ENCODE measurements at regions not wholly inside any gene's neighbourhood (a gene's known extent, or its start where the extent isn't known, plus 50 kb on each side); places are given as distances from the start of the nearest gene placed in this dataset.
A peak's percentile ranks its signal among the peaks of the same experiment; 100 is the strongest.

DNA sequence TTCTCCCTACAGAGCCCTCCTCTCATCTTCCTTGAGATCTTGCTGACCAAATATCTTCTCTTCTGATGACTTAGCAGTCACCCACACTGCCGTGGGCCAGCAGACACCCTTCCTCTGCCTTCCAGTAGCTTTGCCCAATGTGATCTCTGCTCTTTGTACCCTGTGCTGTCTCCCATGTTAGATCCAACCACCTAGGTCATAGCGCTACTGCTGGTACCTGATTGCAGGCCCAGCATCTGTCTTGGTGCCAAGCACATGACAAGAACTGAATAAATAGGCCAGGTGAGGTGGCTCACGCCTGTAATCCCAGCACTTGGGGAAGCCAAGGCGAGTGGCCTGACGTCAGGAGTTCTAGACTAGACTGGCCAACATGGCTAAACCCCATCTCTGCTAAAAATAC lies 149.7 kb downstream of the TM9SF2 start:
- no peak overlapping the region for H3K27ac ChIP-seq
- no peaks in the 10 kb centered on the region for H3K36me3 ChIP-seq (ENCODE audit: insufficient read depth, low read length)
- no peak for DNase-seq (ENCODE audit: low read depth, low spot score)
- no peaks in the 10 kb centered on the region for H3K9me3 ChIP-seq (ENCODE audit: low read depth, low read length)
- TF ChIP-seq EZH2 (IDR thresholded peaks at IDR 0.05) (no peak), FOXP2 (optimal IDR thresholded peaks at IDR 0.05; ENCODE audit: control extremely low read depth, extremely low read length, insufficient read depth) (no peak), POLR2AphosphoS5 (IDR thresholded peaks at IDR 0.05; ENCODE audit: borderline replicate concordance, low read depth, low read length) (no peak)
- no peak overlapping the region for H3K4me3 ChIP-seq
- H3K9ac ChIP-seq (ENCODE audit: insufficient read length), result no peak overlapping the region

DNA sequence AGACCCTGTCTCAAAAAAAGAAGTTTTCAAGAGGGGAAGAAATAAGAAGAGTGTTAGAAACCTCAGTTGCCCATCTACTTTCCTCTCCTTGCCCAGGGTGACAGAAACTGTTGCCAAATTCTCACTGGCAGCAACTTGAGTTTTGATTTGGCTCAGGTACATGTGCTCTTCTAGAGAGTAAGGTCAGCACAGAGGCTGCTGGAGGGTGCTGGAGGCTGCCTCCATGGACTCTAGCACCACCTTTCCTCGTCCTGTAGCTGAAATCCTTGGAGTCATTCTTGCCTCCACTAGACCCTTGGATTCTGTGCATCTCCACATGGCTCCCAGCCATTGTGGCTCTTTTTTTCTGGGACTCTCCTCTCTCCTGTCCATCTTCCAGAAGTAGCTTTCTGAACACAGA lies 149.1 kb downstream of the TM9SF2 start:
- Histone ChIP-seq H3K27ac (no peak overlapping the region), H3K9me3 (ENCODE audit: low read depth, low read length) (no peaks in the 10 kb centered on the region), H3K36me3 (ENCODE audit: insufficient read depth, low read length) (no peaks in the 10 kb centered on the region), H3K9ac (ENCODE audit: insufficient read length) (no peak overlapping the region), H3K4me3 (no peak overlapping the region)
- TF ChIP-seq FOXP2 (optimal IDR thresholded peaks at IDR 0.05; ENCODE audit: control extremely low read depth, extremely low read length, insufficient read depth) (no peak), POLR2AphosphoS5 (IDR thresholded peaks at IDR 0.05; ENCODE audit: borderline replicate concordance, low read depth, low read length) (no peak), EZH2 (IDR thresholded peaks at IDR 0.05) (no peak)
- no peak for DNase-seq (ENCODE audit: low read depth, low spot score)

DNA sequence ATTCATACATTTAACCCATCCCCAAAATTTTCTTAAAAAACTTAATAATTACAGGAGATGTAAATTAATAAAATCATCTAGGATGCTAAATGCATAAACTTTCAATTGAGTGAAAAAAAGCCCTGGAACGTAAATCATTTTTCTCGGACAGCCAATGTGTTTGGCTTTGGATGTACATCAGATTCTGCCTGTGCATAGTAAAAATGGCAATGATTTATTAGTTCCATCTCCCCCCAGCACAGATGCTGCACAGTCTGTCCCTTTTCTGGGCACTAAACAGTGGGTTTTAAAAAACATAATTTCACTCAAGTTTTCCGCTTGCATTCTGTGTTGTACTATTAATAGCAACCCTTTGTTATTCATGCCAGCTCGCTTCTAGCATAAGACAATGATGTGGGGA lies 147.7 kb downstream of the TM9SF2 start:
- Histone ChIP-seq H3K4me3 (no peak overlapping the region), H3K9me3 (ENCODE audit: low read depth, low read length) (no peaks in the 10 kb centered on the region), H3K36me3 (ENCODE audit: insufficient read depth, low read length) (no peaks in the 10 kb centered on the region), H3K27ac (no peak overlapping the region), H3K9ac (ENCODE audit: insufficient read length) (no peak overlapping the region)
- no peak for DNase-seq (ENCODE audit: low read depth, low spot score)
- TF ChIP-seq EZH2 (IDR thresholded peaks at IDR 0.05) (no peak), POLR2AphosphoS5 (IDR thresholded peaks at IDR 0.05; ENCODE audit: borderline replicate concordance, low read depth, low read length) (no peak), FOXP2 (optimal IDR thresholded peaks at IDR 0.05; ENCODE audit: control extremely low read depth, extremely low read length, insufficient read depth) (no peak)

DNA sequence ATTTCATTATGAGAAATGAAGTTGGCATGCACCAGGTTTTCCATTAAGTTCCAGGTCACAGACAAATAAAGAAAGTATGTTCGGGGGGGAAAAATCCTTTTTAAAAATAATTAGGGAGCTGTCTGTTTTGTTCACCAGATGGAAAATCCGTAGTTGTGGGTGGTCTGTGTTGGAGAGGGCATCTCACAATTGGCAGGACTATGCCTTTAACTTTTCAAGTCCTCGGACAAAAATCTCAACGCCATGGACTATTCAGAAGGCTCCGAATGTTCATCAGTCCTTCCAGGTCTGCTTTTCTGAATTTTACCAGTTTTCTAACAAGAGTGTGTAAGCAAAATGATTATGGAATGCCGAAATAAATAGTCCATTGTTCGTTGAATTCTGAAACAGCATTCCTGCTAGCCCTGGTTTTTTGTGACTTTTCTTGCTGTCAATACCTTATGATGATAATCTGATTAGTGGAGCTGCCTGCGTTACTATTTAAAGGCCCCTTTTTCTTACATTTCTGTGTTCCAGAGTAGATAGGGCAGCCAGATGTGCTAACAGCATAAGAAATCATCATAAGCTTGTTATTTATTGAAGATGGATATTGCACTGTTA lies 146.9 kb downstream of the TM9SF2 start:
- DNase-seq (ENCODE audit: low read depth, low spot score), result no peak
- H3K36me3 ChIP-seq (ENCODE audit: insufficient read depth, low read length), result no peaks in the 10 kb centered on the region
- H3K9ac ChIP-seq (ENCODE audit: insufficient read length), result no peak overlapping the region
- no peaks in the 10 kb centered on the region for H3K9me3 ChIP-seq (ENCODE audit: low read depth, low read length)
- TF ChIP-seq FOXP2 (optimal IDR thresholded peaks at IDR 0.05; ENCODE audit: control extremely low read depth, extremely low read length, insufficient read depth) (no peak), EZH2 (IDR thresholded peaks at IDR 0.05) (no peak), POLR2AphosphoS5 (IDR thresholded peaks at IDR 0.05; ENCODE audit: borderline replicate concordance, low read depth, low read length) (no peak)
- H3K27ac ChIP-seq, result 0 out of 2 replicates have a peak overlapping the region, but pooled peaks have one; percentile 11
- no peak overlapping the region for H3K4me3 ChIP-seq

DNA sequence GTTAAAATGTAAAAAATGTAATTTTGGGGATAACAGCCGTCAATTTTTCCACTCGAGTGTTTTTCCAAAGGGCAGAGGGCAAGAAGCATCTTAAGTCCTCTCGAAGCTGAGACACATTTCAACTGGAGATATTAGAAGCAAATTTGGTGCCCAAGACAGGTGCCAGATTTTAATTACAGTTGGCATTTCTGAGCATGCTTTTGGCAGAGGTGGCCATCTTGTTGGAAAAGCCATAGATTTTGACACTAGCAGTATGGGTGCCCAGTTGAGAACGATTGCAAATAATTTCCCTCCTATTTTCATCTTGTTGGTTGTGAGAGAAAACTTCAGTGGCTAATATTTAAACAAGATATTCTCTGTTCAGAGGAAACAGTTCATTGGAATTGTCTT lies 146.3 kb downstream of the TM9SF2 start:
- DNase-seq (ENCODE audit: low read depth, low spot score), result no peak
- Histone ChIP-seq H3K9me3 (ENCODE audit: low read depth, low read length) (no peaks in the 10 kb centered on the region), H3K36me3 (ENCODE audit: insufficient read depth, low read length) (no peaks in the 10 kb centered on the region), H3K4me3 (no peak overlapping the region), H3K27ac (no peak overlapping the region), H3K9ac (ENCODE audit: insufficient read length) (no peak overlapping the region)
- TF ChIP-seq FOXP2 (optimal IDR thresholded peaks at IDR 0.05; ENCODE audit: control extremely low read depth, extremely low read length, insufficient read depth), result no peak
- no peak for TF ChIP-seq EZH2 (IDR thresholded peaks at IDR 0.05)
- no peak for TF ChIP-seq POLR2AphosphoS5 (IDR thresholded peaks at IDR 0.05; ENCODE audit: borderline replicate concordance, low read depth, low read length)

DNA sequence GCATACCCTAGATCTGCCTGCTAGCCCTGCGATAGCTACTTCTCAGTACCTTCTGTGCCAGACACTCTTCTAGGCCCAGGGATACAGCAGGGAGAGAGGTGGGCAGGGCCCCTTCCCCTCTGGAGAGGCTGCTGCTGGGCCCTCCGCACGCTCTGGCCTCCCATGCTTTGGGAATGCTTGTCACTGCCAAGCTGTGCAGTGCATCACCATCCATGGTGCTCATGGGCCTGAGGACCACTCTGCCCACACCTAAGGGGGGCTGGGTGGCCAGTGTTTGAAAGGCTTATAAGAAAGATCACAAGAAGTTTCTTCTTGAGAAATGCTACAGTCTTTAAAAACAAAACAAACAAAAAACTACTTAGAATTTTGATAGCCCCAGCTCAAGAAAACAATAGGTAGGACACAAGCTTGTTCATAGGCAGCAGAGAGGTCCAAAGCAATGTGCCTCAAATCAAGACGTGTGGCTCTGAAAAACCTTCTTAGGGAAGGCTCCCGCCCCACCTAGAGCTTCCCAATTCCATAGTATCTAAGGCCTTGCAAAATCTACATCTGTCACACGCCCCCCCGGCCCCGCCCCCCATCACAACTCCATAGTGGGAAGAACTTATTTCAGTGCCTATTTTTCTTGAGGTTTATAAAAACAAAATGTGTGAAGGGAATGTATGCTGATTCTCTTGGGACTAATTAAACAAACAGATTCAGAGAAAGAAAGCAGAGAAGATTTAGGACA lies 145.8 kb downstream of the TM9SF2 start:
- DNase-seq (ENCODE audit: low read depth, low spot score), result no peak
- no peak for TF ChIP-seq POLR2AphosphoS5 (IDR thresholded peaks at IDR 0.05; ENCODE audit: borderline replicate concordance, low read depth, low read length)
- no peak for TF ChIP-seq EZH2 (IDR thresholded peaks at IDR 0.05)
- no peak for TF ChIP-seq FOXP2 (optimal IDR thresholded peaks at IDR 0.05; ENCODE audit: control extremely low read depth, extremely low read length, insufficient read depth)
- Histone ChIP-seq H3K36me3 (ENCODE audit: insufficient read depth, low read length) (no peaks in the 10 kb centered on the region), H3K9ac (ENCODE audit: insufficient read length) (no peak overlapping the region), H3K27ac (no peak overlapping the region), H3K4me3 (no peak overlapping the region), H3K9me3 (ENCODE audit: low read depth, low read length) (no peaks in the 10 kb centered on the region)

DNA sequence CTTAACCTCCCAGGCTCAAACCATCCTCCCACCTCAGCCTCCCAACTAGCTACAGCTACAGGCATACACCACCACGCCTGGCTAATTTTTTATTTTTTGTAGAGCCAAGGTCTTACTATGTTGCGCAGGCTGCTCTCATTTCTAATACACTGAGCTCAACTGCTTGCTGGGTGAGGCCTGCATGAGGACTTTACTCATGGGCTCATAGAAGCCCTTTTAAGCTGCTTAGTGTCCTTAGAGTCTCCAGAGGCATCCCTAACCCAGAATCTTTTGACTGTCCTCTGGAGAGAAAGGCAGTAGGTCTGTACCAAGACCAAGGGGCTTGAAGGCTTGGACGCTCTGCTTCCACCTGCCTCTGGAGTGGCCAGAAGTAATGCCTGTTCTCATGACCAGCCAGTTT lies 141.6 kb downstream of the TM9SF2 start:
- no peaks in the 10 kb centered on the region for H3K36me3 ChIP-seq (ENCODE audit: insufficient read depth, low read length)
- no peak for DNase-seq (ENCODE audit: low read depth, low spot score)
- no peak overlapping the region for H3K27ac ChIP-seq
- H3K9me3 ChIP-seq (ENCODE audit: low read depth, low read length), result no peaks in the 10 kb centered on the region
- H3K9ac ChIP-seq (ENCODE audit: insufficient read length), result no peak overlapping the region
- H3K4me3 ChIP-seq, result no peak overlapping the region
- TF ChIP-seq FOXP2 (optimal IDR thresholded peaks at IDR 0.05; ENCODE audit: control extremely low read depth, extremely low read length, insufficient read depth), result no peak
- no peak for TF ChIP-seq EZH2 (IDR thresholded peaks at IDR 0.05)
- TF ChIP-seq POLR2AphosphoS5 (IDR thresholded peaks at IDR 0.05; ENCODE audit: borderline replicate concordance, low read depth, low read length), result no peak

DNA sequence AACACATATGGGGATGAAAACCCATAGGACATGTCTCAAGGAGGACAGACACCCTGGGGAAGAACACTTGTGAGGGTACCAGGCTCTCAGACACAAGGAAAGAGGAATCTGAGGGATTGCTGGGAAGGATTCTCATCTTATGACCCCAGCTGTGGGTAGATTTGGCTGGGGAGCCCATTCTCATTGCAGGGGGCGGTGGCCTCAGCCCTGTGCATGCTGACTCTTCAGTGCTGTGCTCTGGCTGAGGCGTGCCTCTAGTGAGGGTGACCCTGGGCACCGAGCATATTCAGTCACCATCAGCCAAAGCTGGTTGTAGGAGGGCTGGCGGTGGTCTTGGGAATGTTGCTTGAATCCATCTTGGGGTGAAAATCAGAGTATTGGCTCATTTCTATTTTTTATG lies 140.7 kb downstream of the TM9SF2 start:
- no peaks in the 10 kb centered on the region for H3K36me3 ChIP-seq (ENCODE audit: insufficient read depth, low read length)
- DNase-seq (ENCODE audit: low read depth, low spot score), result no peak
- H3K27ac ChIP-seq, result no peak overlapping the region
- H3K9ac ChIP-seq (ENCODE audit: insufficient read length), result no peak overlapping the region
- no peaks in the 10 kb centered on the region for H3K9me3 ChIP-seq (ENCODE audit: low read depth, low read length)
- H3K4me3 ChIP-seq, result no peak overlapping the region
- TF ChIP-seq FOXP2 (optimal IDR thresholded peaks at IDR 0.05; ENCODE audit: control extremely low read depth, extremely low read length, insufficient read depth), result no peak
- no peak for TF ChIP-seq POLR2AphosphoS5 (IDR thresholded peaks at IDR 0.05; ENCODE audit: borderline replicate concordance, low read depth, low read length)
- no peak for TF ChIP-seq EZH2 (IDR thresholded peaks at IDR 0.05)

All from SK-N-MC (cell line).